HG03159 (cell line): ENCODE measurements at regions not wholly inside any gene's neighbourhood (a gene's known extent, or its start where the extent isn't known, plus 50 kb on each side); places are given as distances from the start of the nearest gene placed in this dataset.
"Not testable (repeated sequence)": the region's sequence is repeated elsewhere in the genome, so short reads cannot be mapped to it uniquely, and the experiment has no call there.

Experiments
- ATAC-seq: cut with Tn5 transposase; IDR thresholded peaks from one replicate; pipeline ENCODE4 v1.9.1; 2021; ENCODE audit warnings: mild to moderate bottlenecking, moderate library complexity; ENCODE audit not compliant: unreplicated experiment

DNA sequence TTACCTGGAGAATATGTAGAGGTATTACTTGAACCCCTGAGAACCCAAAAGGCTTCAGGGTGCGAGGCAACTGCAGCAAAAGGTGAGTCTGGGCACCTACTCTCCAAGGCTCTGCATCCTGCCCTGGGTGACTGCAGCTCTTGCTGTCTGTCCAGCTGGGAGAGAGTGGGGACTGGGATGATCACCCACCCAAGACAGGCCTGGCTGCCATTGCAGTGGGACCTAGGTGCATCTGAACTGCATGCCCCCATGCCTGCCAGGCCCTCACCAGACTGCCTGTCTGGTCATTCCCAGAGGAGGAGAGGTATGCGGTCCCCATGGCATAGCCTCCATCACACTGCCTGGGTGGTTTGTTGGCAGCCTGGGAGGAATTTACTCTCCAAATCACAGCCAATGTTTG is 563.9 kb downstream of the TFAP2A start:
- no peak for ATAC-seq

DNA sequence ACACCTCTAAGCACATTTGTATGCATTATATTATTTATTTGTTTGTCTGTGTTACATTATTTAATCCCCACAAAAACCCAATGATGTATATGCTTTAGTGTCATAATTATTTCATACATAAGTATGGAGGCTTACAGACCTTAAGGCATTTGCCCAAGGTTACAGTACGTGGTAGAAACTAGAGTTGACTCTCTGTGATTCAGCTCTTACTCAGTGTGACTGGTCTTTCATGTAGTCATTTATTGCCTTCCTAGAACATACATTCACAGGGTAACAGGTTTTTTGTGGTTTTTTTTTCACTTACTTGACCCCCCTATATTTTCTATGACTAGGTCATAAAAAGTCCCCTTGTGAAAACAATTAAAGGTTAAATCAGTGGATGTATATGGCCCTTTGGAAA is 566.8 kb downstream of the TFAP2A start:
- ATAC-seq = no peak

DNA sequence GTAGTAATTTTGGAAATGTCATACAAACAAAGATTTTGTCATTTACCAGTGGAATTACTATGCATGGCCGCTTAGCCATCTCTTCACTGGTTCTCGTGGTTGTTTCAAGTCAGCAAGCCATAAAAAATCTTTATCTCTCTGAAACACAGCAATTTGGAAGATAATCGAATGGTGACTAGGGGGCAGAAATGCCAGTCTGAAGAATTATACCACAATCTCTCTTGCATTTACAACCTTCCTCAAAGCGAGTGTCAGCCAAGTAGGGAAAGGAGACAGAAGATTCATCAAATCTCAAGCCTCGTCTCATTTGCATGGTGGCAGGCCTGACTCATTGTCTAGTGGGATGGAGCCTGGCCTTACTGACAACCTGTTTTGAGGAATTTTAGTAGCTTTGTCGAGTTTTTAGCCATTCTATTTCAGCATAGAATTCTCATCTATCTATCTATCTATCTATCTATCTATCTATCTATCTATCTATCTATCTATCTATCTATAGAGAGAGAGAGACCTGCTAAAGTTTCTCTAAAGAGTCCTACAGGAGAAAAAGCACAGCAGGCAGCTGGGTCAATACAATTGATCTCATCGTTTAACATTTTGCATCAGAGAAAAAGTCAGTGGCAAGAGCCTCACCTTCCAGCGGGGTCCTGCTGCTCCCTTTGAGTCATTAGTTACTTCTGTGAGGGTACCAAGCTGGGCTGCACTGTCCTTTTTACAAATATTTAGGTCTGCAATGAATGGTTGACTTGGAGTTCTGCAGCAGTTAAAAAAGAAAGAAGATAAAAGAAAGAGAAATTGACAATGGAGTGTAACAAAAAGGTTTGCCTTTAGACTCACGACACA is 572.8 kb downstream of the TFAP2A start:
- no peak for ATAC-seq

DNA sequence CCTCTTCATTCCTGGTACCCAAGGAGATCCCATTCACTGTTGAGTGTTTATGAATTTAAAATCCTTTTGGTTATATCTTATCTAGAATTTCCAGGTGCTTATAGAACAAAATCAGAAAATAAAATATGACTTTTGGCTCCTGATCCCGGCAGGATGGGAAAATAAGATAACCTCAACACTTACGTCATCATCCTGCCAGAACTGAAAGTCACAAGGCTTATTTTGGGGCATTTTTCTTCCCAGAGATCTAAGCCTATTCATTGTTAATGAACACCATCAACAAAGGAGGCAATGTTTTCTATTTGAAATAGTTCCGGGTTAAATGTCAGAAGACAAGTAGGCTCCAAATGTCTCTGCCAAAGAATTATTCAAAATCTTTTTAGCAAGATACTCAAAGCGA is 580.6 kb downstream of the TFAP2A start:
- no peak for ATAC-seq

DNA sequence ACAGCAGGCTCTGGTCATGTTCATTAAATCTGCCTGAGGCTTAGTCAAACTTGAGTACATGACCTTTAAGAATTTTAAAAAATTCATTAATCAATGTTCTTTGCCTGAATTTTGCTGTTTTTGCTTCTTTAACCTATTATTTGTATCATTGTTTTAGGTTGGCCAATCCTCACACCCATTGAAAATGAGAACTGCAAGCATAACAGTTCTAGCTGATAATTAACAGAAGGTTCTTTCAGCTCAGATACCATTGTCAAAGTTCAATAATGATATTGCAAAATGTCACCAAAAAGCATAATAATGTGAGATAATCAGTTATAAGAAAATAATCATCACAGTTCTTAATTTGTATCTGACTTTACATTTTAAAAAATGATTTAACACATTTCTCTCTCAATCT is 583.1 kb downstream of the TFAP2A start:
- ATAC-seq = no peak

DNA sequence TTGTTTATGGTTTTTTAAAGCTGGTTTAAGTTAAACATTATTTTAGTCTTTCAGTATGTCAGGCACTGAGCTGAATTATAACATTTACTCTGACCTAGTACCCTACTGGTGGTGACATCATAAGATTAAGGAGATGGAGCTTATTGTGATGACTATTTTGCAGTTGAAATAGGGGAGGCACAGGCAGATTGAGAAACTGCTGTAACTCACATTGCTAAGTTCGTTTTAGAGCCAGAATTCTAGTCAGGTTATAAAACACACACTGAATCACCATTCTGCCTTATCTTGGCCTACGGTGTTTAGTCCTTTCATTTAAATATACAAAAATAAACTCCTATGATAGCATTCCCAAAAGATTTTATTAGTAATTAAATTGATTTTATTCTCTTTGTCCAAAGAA is 584.1 kb downstream of the TFAP2A start:
- no peak for ATAC-seq

DNA sequence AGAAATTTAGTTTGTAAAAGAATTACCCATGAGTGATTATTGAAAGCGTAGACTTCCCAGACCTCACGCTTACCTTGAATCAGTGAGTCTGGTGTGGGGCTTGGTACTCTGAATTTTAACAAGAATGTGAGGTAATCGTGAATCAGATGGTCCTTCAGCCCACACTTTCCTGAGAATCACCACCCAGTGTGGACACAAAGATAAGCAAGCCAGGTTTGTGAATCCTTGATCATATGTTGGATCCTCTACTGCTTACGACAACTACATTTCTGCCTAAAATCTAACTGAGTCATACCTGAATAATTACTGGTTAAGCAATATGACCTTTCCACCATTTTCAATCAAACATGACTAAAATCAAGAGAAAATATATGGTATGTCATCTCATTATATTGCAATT is 589.3 kb downstream of the TFAP2A start:
- no peak for ATAC-seq

DNA sequence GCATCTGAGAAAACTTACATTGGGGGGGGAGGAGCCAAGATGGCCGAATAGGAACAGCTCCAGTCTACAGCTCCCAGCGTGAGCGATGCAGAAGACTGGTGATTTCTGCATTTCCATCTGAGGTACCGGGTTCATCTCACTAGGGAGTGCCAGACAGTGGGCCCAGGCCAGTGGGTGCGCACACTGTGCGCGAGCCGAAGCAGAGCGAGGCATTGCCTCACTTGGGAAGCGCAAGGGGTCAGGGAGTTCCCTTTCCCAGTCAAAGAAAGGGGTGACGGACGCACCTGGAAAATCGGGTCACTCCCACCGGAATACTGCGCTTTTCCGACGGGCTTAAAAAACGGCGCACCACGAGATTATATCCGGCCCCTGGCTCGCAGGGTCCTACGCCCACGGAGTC is 604.1 kb downstream of the TFAP2A start:
- not testable (repeated sequence) for ATAC-seq

DNA sequence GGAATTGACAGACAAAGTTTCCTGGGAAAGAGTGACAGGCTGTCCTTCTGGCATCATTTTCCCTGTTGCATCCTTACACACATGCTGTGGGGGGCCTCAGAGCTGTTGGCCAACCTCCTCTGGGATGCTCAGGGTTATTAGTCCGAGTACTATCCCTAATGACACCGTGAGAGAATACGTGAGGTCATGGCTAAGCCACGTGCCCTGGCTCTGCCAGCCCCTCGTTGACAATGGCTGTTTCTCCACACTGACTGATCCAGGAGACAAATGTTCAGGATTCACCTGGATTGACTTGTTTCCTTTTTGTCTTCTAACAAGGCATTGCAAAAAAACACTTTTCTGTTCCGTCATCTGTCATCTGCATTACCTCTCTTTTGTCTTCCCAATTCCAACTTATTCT is 604.6 kb downstream of the TFAP2A start:
- ATAC-seq = no peak

DNA sequence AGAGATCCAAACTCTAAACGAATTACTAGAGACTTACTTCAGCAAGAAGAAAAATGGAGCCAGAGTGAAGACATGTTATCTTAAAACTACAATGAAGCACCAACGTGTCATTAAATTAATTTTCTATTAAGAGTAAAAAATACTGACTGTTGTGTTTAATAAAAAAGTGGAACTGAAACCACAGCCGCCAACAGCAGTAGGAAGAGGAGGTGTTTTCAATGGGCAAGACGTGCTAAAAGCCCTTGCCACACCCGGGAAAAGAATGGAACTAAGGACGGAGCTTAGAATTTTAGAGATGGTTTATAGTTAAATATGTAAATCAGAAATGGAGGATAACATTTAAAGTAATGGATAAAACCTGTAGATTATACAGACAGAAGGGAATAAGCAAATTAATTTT is 608.7 kb downstream of the TFAP2A start:
- ATAC-seq = no peak

DNA sequence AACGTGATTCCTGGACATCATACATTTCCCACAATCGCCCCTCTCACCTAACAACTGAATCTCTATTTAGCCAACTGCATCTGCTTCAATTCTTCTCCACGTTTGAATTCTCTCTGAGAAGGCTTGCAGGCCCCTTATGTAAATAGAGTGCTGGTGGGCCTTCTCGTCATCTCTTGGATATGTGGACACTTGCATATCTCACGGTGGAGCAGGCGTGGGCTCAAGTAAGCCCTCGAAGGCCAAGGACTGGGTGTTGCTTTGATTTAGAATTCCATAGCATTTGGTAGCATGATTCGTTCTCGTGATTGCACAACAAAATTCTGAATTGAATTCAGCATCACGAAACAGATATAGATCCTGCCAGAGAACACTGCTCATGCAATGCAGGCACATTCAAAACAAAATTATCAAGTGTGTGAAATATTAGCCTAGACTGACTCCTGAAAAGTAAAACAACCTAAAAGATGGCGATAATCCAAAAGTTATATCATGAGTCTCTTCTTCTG is 613.6 kb downstream of the TFAP2A start:
- no peak for ATAC-seq

DNA sequence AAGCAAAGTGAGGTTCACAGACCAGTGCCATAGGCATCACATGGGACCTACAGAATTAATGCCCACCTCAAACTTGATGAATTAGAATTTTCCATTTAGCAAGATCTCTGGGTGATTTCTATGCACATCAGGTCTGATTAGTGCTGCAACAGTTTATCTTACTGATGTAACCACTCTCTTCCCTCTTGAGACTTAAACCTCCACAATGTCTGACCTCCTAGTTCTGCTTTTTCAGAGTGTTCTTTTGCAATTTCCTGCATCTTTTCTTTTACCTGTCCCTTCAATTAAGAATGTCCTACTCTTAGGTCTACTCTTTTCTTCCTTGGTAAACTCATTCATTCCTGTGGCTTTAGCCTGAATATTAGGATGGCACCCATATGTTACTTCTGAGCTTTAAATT is 615.3 kb downstream of the TFAP2A start:
- no peak for ATAC-seq

DNA sequence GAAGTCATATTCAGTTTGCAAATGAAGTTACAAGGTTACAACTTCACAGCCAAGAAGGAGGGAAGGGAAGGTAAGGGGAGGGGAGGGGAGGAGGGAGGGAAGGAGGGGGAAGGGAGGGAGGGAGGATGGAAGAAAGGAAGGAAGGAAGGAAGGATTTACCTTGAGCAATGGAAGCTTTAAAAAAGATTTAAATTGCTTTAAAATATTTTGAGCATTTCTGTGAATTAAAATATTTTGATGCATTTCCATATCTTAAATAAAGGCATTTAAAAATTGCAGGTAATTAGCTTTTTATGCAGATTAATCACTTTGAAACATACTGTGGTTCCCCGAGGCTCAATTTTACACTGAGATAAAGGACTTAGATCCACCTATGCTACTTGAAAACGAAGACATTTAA is 618.0 kb downstream of the TFAP2A start:
- no peak for ATAC-seq

DNA sequence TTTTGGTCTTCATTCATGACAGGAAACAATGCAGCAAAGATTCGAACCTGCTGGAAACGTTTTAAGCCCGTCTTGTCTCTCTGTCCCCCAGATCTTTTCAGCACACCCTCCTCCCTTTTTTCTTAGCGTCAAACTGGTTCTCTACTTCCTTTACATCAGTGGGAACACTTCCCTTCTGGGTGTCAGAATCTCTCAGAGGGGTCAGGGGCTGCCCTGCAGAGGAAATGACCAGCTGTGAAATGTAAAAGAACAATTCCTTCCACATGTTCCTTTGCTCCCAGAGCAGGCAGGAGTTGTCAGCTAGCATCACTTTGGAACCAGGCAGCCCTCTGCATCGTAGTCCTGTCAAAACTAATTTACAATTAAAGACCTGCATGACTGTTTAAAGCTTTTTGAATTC is 619.0 kb downstream of the TFAP2A start:
- no peak for ATAC-seq

DNA sequence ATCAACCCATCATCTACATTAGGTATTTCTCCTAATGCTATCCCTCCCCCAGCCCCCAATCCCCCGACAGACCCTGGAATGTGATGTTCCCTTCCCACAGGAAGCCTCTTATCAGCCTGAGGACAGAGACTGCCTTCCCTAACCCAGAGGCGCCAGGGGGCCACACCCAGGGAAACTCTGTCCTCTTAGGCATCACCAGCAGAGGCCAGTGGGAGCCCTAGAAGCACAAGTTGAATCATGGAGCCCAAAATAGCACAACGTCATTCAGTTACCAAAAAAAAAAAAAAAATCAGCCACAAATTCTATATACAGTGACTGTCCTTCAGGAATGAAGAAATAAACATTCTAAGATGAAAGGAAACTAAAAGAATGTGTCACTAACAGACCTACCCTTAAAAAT is 625.7 kb downstream of the TFAP2A start:
- no peak for ATAC-seq

DNA sequence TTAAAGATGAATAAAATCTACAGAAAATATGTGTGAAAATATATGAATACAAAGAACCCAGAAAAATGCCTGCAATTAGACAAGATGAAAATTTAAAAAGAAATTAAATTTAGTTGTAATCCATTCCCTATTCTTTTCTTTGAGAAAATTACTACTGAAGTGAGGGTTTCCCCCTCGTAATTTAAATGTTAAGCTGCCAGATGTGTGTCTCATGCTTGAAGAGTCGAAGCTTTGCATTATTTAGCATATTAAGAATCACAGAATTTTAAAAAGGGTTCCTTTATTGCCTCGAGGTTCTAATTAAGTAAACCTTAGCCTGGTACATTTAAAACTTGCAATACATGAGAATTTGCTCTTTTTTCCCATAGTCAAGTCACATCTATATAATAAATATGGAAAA is 630.1 kb downstream of the TFAP2A start:
- no peak for ATAC-seq

DNA sequence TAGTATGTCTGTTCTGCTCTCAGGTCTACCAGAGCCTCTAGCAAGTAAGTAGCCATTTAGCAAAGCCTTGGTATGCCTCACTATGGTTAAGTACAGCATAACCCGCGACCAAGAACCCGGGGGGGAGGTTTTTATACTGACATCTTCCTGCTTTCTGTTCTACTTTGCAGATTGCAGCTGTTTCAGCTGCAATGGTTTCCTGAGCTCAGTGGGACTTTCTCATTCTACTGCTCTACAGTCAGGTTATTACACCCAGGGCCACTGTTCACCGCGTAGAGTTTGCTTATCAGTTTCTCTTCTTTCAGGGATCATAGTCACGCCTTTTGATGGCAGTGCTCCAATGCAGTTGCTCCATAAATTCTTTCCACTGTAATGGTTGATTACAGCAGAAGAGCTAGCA is 631.3 kb downstream of the TFAP2A start:
- no peak for ATAC-seq

DNA sequence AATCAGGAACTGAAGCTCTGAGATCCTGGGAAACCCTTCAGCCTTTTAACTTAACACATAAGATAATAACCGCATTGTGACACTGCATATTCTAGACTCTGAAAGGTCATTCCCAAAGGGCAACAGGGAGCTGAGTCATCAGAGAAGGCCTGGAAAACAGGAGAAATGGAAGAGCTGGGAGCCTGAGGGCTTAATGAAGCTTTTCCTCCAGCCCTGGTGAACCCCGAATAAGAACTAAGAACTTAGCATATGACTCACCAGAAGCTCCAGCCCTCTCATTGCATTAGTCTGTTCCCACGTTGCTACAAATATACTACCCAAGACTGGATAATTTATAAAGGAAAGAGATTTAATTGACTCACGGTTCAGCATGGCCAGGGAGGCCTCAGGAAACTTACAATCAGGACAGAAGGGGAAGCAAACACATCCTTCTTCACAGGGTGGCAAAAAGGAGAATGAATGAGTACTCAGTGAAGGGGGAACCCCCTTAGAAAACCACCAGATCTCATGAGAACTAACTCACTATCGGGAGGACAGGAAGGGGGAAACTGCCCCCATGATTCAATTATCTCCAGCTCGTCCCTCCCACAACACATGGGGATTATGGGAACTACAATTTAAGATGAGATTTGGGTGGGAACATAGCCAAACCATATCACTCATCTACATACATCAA is 648.5 kb downstream of the TFAP2A start:
- no peak for ATAC-seq

DNA sequence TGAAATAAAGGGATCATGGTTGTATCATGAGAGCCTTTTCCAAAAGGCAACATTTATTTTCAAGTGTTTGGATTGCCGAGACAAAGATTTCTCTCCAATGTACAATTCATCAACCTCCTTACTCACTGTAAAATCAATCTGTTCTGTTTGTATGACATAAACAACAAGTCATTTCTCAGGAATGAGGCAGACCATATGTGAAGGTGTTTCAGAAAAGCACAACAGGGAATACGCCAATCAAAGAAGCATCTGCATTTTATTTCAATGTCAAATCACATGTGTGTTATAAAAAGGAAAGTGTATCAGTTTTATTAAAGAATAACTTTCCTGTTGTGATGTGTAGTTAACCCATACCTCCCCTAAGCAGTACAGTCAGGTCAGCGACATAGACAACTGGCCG is 653.7 kb downstream of the TFAP2A start:
- ATAC-seq = no peak

DNA sequence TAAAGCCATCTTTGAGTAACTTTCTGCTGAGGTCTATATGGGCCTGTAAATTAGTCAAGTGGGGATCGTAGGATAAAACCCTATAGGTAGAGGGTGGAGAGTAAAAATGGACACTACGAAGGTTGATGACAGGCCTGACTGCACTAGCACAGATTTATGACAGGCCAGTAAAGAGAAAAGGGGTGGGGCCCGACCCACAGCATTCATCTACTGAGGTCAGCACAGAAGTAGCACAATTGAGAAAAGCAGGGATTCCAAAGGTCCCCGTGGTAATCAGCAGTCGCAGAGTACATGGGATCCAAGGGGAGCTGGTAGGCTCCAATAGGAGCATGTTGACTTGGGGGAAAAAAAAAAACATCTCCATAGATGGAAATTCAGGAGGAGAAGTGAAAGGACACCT is 660.4 kb downstream of the TFAP2A start:
- ATAC-seq = no peak

DNA sequence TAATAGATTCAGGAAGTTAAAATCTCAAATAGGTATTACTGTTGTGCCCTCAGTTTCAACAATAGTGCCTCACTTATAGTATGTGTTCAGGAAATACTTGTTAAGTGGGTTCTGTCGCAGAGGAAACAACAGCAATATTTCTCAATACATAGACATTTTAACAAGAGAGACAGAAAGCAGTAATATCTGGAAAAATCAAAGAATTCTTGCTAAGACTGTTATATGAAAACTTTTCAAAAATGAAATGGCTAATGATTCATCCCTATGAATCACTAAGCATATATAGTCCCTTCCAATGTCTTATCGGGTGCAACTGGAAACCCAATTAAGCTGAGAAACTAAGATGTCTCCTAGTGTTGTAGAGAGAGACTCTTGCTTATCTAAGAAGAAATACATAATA is 668.9 kb downstream of the TFAP2A start:
- ATAC-seq = no peak

DNA sequence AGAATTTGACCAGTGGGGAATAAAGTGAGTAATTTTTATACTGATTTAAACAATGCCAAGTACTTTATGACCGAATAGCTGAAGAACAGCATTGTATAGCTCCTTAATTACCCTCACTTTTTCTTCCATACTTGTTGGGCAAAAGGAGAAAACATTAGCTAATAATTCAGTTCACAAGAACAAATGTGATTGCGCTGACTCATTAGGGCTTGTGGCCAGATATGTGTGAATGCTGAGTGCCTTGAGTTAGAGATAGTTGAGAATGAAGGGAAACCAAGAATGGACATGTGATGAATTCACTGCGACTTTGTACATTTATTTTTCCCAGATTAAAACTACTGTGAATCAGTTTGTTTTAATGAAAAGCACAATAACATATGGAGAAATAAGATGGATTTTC is 669.4 kb downstream of the TFAP2A start:
- ATAC-seq = no peak
